Mesenchymal stem cell (in vitro differentiated cells and primary cell): ENCODE measurements at regions not wholly inside any gene's neighbourhood (a gene's known extent, or its start where the extent isn't known, plus 50 kb on each side); places are given as distances from the start of the nearest gene placed in this dataset.

Experiments
- DNase-seq: peaks from one replicate; pipeline ENCODE4 v3.0.0-alpha.2; 2013
- H2AFZ ChIP-seq: one replicate; pipeline ENCODE4 v1.6.1; 2013; ENCODE audit warnings: low read depth, mild to moderate bottlenecking, control low read depth, inconsistent platforms, low read length, moderate library complexity
- H2AK5ac ChIP-seq: 2 replicates; pipeline ENCODE4 v1.6.1; 2013; ENCODE audit warnings: low read length, moderate library complexity, mild to moderate bottlenecking, inconsistent platforms; ENCODE audit not compliant: severe bottlenecking
- H2BK120ac ChIP-seq: one replicate; pipeline ENCODE4 v1.6.1; 2013; ENCODE audit warnings: low read depth, mild to moderate bottlenecking, inconsistent platforms, low read length, moderate library complexity
- H2BK12ac ChIP-seq, 2 experiments: one replicate each; pipeline ENCODE4 v1.6.1; 2013; ENCODE audit warnings: inconsistent platforms in 2 of 2, low read length in 2 of 2, mild to moderate bottlenecking in 2 of 2, moderate library complexity in 2 of 2, control low read depth in 1 of 2
- H2BK15ac ChIP-seq: one replicate; pipeline ENCODE4 v1.6.1; 2013; ENCODE audit warnings: mild to moderate bottlenecking, low read depth, inconsistent platforms; ENCODE audit not compliant: poor library complexity, severe bottlenecking
- H2BK5ac ChIP-seq: 2 replicates; pipeline ENCODE4 v1.6.1; 2013; ENCODE audit warnings: low read depth, mild to moderate bottlenecking, low read length, control low read depth, inconsistent platforms; ENCODE audit not compliant: poor library complexity, severe bottlenecking
- H3K14ac ChIP-seq, 2 experiments: one replicate each; pipeline ENCODE4 v1.6.1; 2013; ENCODE audit warnings: inconsistent platforms in 2 of 2, low read length in 2 of 2, control low read depth in 1 of 2, mild to moderate bottlenecking in 1 of 2, moderate library complexity in 1 of 2
- H3K18ac ChIP-seq, 2 experiments: one replicate each; pipeline ENCODE4 v1.6.1; 2013; ENCODE audit warnings: inconsistent platforms in 2 of 2, low read length in 2 of 2, control low read depth in 1 of 2, low read depth in 1 of 2, mild to moderate bottlenecking in 1 of 2
- H3K23ac ChIP-seq, 2 experiments: one replicate each; pipeline ENCODE4 v1.6.1; 2013; ENCODE audit warnings: inconsistent platforms in 2 of 2, low read length in 2 of 2, mild to moderate bottlenecking in 2 of 2, moderate library complexity in 2 of 2, control low read depth in 1 of 2
- H3K27ac ChIP-seq: 2 replicates; pipeline ENCODE4 v1.5.1; 2013; ENCODE audit warnings: mild to moderate bottlenecking, moderate library complexity, low read length, control low read depth, inconsistent platforms; ENCODE audit not compliant: poor library complexity, severe bottlenecking
- H3K27me3 ChIP-seq, 2 experiments: 2 replicates each; pipeline versions ENCODE4 v1.6.1 to v1.7.0; 2013; ENCODE audit warnings: low read length in 2 of 2, mild to moderate bottlenecking in 2 of 2, moderate library complexity in 2 of 2, control low read depth in 1 of 2, inconsistent platforms in 1 of 2; ENCODE audit not compliant: control insufficient read depth in 1 of 2, insufficient read depth in 1 of 2
- H3K36me3 ChIP-seq, 2 experiments: 2 replicates each; pipeline versions ENCODE4 v1.6.1 to v1.7.0; 2013; ENCODE audit warnings: low read length in 2 of 2, control low read depth in 1 of 2, inconsistent platforms in 1 of 2, low read depth in 1 of 2, mild to moderate bottlenecking in 1 of 2; ENCODE audit not compliant: insufficient read depth in 2 of 2, control insufficient read depth in 1 of 2
- H3K4ac ChIP-seq, 2 experiments: one replicate each; pipeline ENCODE4 v1.6.1; 2013; ENCODE audit warnings: inconsistent platforms in 2 of 2, low read length in 2 of 2, mild to moderate bottlenecking in 2 of 2, moderate library complexity in 2 of 2, control low read depth in 1 of 2, low read depth in 1 of 2
- H3K4me1 ChIP-seq: 2 replicates; pipeline ENCODE4 v1.6.1; 2013; ENCODE audit warnings: low read depth, low read length, control low read depth; ENCODE audit not compliant: control insufficient read depth, insufficient read depth
- H3K4me2 ChIP-seq: 2 replicates; pipeline ENCODE4 v1.6.1; 2013; ENCODE audit warnings: low read length, mild to moderate bottlenecking, inconsistent platforms; ENCODE audit not compliant: poor library complexity, severe bottlenecking
- H3K4me3 ChIP-seq, 2 experiments: 2 replicates each; pipeline versions ENCODE4 v1.5.1 to v1.7.0; 2013; ENCODE audit warnings: low read length in 2 of 2, mild to moderate bottlenecking in 2 of 2, control low read depth in 1 of 2, low read depth in 1 of 2; ENCODE audit not compliant: insufficient read depth in 1 of 2
- H3K79me1 ChIP-seq: replicated peaks from 2 replicates; pipeline ENCODE4 v1.6.1; 2013; ENCODE audit warnings: mild to moderate bottlenecking, control low read depth, low read length, inconsistent platforms; ENCODE audit not compliant: poor library complexity, severe bottlenecking
- H3K9ac ChIP-seq: 2 replicates; pipeline ENCODE4 v1.7.0; 2013; ENCODE audit warnings: mild to moderate bottlenecking, low read length, moderate library complexity
- H3K9me3 ChIP-seq: 2 replicates; pipeline ENCODE4 v1.7.0; 2013; ENCODE audit warnings: mild to moderate bottlenecking, low read length; ENCODE audit not compliant: control insufficient read depth
- H4K8ac ChIP-seq: one replicate; pipeline ENCODE4 v1.6.1; 2013; ENCODE audit warnings: inconsistent platforms, mild to moderate bottlenecking, low read length, moderate library complexity
- H4K91ac ChIP-seq: one replicate; pipeline ENCODE4 v1.6.1; 2013; ENCODE audit warnings: mild to moderate bottlenecking, low read length, inconsistent platforms
- WGBS: methylation state at CpG from one replicate; pipeline ENCODE4 v1.1.7; 2013; ENCODE audit warnings: mixed read lengths; 5-methylcytosine and 5-hydroxymethylcytosine counted together

DNA sequence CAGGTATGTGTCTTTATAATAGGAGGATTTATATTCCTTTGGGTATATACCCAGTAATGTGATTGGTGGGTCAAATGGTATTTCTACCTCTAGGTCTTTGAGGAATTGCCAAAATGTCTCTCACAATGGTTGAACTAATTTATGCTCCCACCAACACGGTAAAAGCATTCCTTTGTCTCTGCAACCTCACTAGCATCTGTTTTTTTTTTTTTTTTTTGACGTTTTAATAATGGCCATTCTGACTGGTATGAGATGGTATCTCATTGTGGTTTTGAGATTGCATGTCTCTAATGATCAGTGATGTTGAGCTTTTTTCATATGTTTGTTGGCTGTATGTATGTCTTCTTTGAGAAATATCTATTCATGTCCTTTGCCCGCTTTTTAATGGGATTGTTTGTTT lies 144.9 kb upstream of the RGS17 start:
- H4K8ac ChIP-seq: no peak overlapping the region
- H2BK12ac ChIP-seq: no peak overlapping the region
- H3K4ac ChIP-seq: no peak overlapping the region
- H2BK15ac ChIP-seq: no peak overlapping the region
- no peak overlapping the region for H3K14ac ChIP-seq
- no peaks in the 10 kb centered on the region for H3K36me3 ChIP-seq
- no peak overlapping the region for H2AFZ ChIP-seq
- H3K4me2 ChIP-seq: no peak overlapping the region
- no peaks in the 10 kb centered on the region for H3K79me1 ChIP-seq
- peaks cover 2% of the 10 kb centered on the region for H3K9me3 ChIP-seq
- H3K27ac ChIP-seq: no peak overlapping the region
- no peak overlapping the region for H2BK120ac ChIP-seq
- H2AK5ac ChIP-seq: no peak overlapping the region
- no peaks in the 10 kb centered on the region for H3K4me1 ChIP-seq
- 91% methylated on average over 3 of the region's 3 CpGs for WGBS
- no peak overlapping the region for H3K23ac ChIP-seq
- no peak overlapping the region for H3K4me3 ChIP-seq
- no peak overlapping the region for H3K9ac ChIP-seq
- H3K27me3 ChIP-seq: no peaks in the 10 kb centered on the region
- no peak overlapping the region for H2BK5ac ChIP-seq
- no peak for DNase-seq
- H3K18ac ChIP-seq: no peak overlapping the region
- no peak overlapping the region for H4K91ac ChIP-seq

- H2BK12ac ChIP-seq: no peak overlapping the region
- no peak overlapping the region for H2BK5ac ChIP-seq
- H2AK5ac ChIP-seq: no peak overlapping the region
- no peak overlapping the region for H2AFZ ChIP-seq
- H3K79me1 ChIP-seq: no peaks in the 10 kb centered on the region
- H3K18ac ChIP-seq: no peak overlapping the region
- no peak overlapping the region for H3K14ac ChIP-seq
- no peak overlapping the region for H4K91ac ChIP-seq
- no peak overlapping the region for H3K4me2 ChIP-seq
- H3K23ac ChIP-seq: no peak overlapping the region
- no peaks in the 10 kb centered on the region for H3K27me3 ChIP-seq
- no peak overlapping the region for H3K27ac ChIP-seq
- WGBS: 94% methylated on average over 2 of the region's 5 CpGs
- no peaks in the 10 kb centered on the region for H3K36me3 ChIP-seq
- H2BK15ac ChIP-seq: no peak overlapping the region
- no peak overlapping the region for H3K4ac ChIP-seq
- H3K4me1 ChIP-seq: no peaks in the 10 kb centered on the region
- H3K4me3 ChIP-seq: no peak overlapping the region
- H3K9ac ChIP-seq: no peak overlapping the region
- DNase-seq: no peak
- no peak overlapping the region for H2BK120ac ChIP-seq
- peaks cover 2% of the 10 kb centered on the region for H3K9me3 ChIP-seq
- no peak overlapping the region for H4K8ac ChIP-seq
Observed at GRCh38 chr6:153272201-153272980, 141.3 kb upstream of the RGS17 start.

GRCh38 chr6:153263489-153263888 lies 132.4 kb upstream of the RGS17 start:
- no peaks in the 10 kb centered on the region for H3K4me1 ChIP-seq
- H2BK120ac ChIP-seq: no peak overlapping the region
- no peak overlapping the region for H3K27ac ChIP-seq
- H2AFZ ChIP-seq: no peak overlapping the region
- peaks cover 7% of the 10 kb centered on the region for H3K9me3 ChIP-seq
- no peak overlapping the region for H3K14ac ChIP-seq
- H4K8ac ChIP-seq: no peak overlapping the region
- H3K79me1 ChIP-seq: no peaks in the 10 kb centered on the region
- H3K18ac ChIP-seq: no peak overlapping the region
- H3K4me3 ChIP-seq: no peak overlapping the region
- WGBS: 87% methylated on average over 4 of the region's 5 CpGs
- no peak overlapping the region for H2BK5ac ChIP-seq
- H3K27me3 ChIP-seq: no peaks in the 10 kb centered on the region
- no peak overlapping the region for H3K4me2 ChIP-seq
- H2AK5ac ChIP-seq: no peak overlapping the region
- no peak overlapping the region for H3K23ac ChIP-seq
- no peak overlapping the region for H3K4ac ChIP-seq
- no peaks in the 10 kb centered on the region for H3K36me3 ChIP-seq
- H2BK15ac ChIP-seq: no peak overlapping the region
- no peak overlapping the region for H3K9ac ChIP-seq
- no peak for DNase-seq
- no peak overlapping the region for H2BK12ac ChIP-seq
- no peak overlapping the region for H4K91ac ChIP-seq

DNA sequence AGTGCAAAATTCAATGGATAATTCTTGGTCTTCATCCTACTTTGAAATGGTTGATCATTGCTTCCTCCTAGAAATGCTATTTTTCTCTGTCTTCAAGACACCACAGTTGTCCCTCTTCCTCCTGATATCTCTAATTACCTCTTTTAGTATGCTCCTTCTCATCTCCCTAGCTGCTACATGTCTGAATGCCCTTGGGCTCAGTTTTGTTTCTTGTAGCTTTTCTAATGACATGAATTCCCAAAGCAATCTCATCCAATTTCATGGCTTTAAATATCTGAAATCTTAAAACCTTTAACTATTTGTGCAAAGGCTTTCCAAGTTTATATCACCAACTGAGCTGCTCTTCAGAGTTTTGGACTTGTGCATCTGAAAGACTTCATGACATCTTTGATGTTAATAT lies 120.2 kb upstream of the RGS17 start:
- no peaks in the 10 kb centered on the region for H3K36me3 ChIP-seq
- no peak for DNase-seq
- no peak overlapping the region for H3K23ac ChIP-seq
- no peak overlapping the region for H3K14ac ChIP-seq
- no peak overlapping the region for H2BK12ac ChIP-seq
- no peaks in the 10 kb centered on the region for H3K27me3 ChIP-seq
- no peak overlapping the region for H3K18ac ChIP-seq
- H2BK15ac ChIP-seq: no peak overlapping the region
- H3K9me3 ChIP-seq: no peaks in the 10 kb centered on the region
- no peak overlapping the region for H4K91ac ChIP-seq
- H3K9ac ChIP-seq: no peak overlapping the region
- no peaks in the 10 kb centered on the region for H3K79me1 ChIP-seq
- no peak overlapping the region for H2AK5ac ChIP-seq
- no peak overlapping the region for H3K4ac ChIP-seq
- no peak overlapping the region for H3K4me3 ChIP-seq
- no peak overlapping the region for H2BK5ac ChIP-seq
- H3K27ac ChIP-seq: no peak overlapping the region
- no peak overlapping the region for H3K4me2 ChIP-seq
- no peak overlapping the region for H2AFZ ChIP-seq
- no peak overlapping the region for H4K8ac ChIP-seq
- no peaks in the 10 kb centered on the region for H3K4me1 ChIP-seq
- no peak overlapping the region for H2BK120ac ChIP-seq
